Naive thymus-derived CD4-positive, alpha-beta T cell (primary cell): ENCODE measurements at regions not wholly inside any gene's neighbourhood (a gene's known extent, or its start where the extent isn't known, plus 50 kb on each side); places are given as distances from the start of the nearest gene placed in this dataset.

Experiments used
- ATAC-seq: fragments of 150-1000 bp; cut with Tn5 transposase; 2 replicates; pipeline ENCODE4 v1.10.0; 2021; ENCODE audit warnings: mild to moderate bottlenecking, moderate library complexity
- CTCF ChIA-PET: fragments of 350-600 bp; sonication (Branson Sonifier 250); formaldehyde crosslinking; loops from one replicate; lab custom pipeline; 2021; ENCODE audit warnings: antibody characterized with exemption; lab: Charles Lee
- POLR2A ChIA-PET: fragments of 350-600 bp; sonication (Branson Sonifier 250); formaldehyde crosslinking; loops from one replicate; lab custom pipeline; 2021; ENCODE audit warnings: antibody characterized with exemption, inconsistent platforms; lab: Charles Lee
- DNase-seq, 9 donors: peaks; one replicate each; pipeline versions ENCODE4 v3.0.0 to v3.0.0-alpha.2; 2020 to 2022; ENCODE audit warnings: mixed read lengths in 1 of 9
- H3K27ac ChIP-seq: one replicate; pipeline ENCODE4 v1.7.0; 2013; ENCODE audit warnings: mild to moderate bottlenecking, low read depth, low read length, moderate library complexity
- H3K27me3 ChIP-seq, 2 donors: one replicate each; pipeline ENCODE4 v1.7.0; 2013; ENCODE audit warnings: low read length in 2 of 2, mild to moderate bottlenecking in 2 of 2, moderate library complexity in 2 of 2; ENCODE audit not compliant: control insufficient read depth in 2 of 2, insufficient read depth in 2 of 2
- H3K36me3 ChIP-seq, 3 experiments: 1 replicate in 2 of 3; 2 replicates in 1 of 3; pipeline ENCODE4 v1.7.0; 2013; ENCODE audit warnings: low read length in 3 of 3, mild to moderate bottlenecking in 3 of 3, moderate library complexity in 1 of 3; ENCODE audit not compliant: insufficient read depth in 3 of 3, control insufficient read depth in 2 of 3
- H3K4me1 ChIP-seq, 2 donors: one replicate each; pipeline ENCODE4 v1.7.0; 2013; ENCODE audit warnings: low read length in 2 of 2, mild to moderate bottlenecking in 2 of 2, moderate library complexity in 1 of 2; ENCODE audit not compliant: control insufficient read depth in 2 of 2, insufficient read depth in 2 of 2
- H3K4me3 ChIP-seq: 2 replicates; pipeline ENCODE4 v1.7.0; 2013; ENCODE audit warnings: mild to moderate bottlenecking, low read length
- H3K9me3 ChIP-seq, 3 experiments: 1 replicate in 2 of 3; 2 replicates in 1 of 3; pipeline ENCODE4 v1.7.0; 2013; ENCODE audit warnings: low read length in 3 of 3; ENCODE audit not compliant: control insufficient read depth in 2 of 3
- H3K27ac Mint-ChIP-seq, 9 donors: one replicate each; pipeline ENCODE4 v1.8.0; 2020 to 2022; ENCODE audit warnings: mixed read lengths in 9 of 9, mild to moderate bottlenecking in 8 of 9, moderate library complexity in 5 of 9, inconsistent platforms in 2 of 9
- H3K27me3 Mint-ChIP-seq, 5 donors: one replicate each; pipeline ENCODE4 v1.8.0; 2021 to 2022; ENCODE audit warnings: mixed read lengths in 5 of 5, mild to moderate bottlenecking in 1 of 5
- H3K36me3 Mint-ChIP-seq, 5 donors: one replicate each; pipeline ENCODE4 v1.8.0; 2020 to 2022; ENCODE audit warnings: mixed read lengths in 5 of 5, mild to moderate bottlenecking in 3 of 5, inconsistent platforms in 1 of 5
- H3K4me1 Mint-ChIP-seq, 7 donors: one replicate each; pipeline ENCODE4 v1.8.0; 2020 to 2022; ENCODE audit warnings: mixed read lengths in 7 of 7, mild to moderate bottlenecking in 3 of 7, inconsistent platforms in 1 of 7
- H3K4me3 Mint-ChIP-seq, 10 donors: one replicate each; pipeline ENCODE4 v1.8.0; 2020 to 2022; ENCODE audit warnings: mild to moderate bottlenecking in 10 of 10, mixed read lengths in 10 of 10, moderate library complexity in 6 of 10, inconsistent platforms in 2 of 10
- H3K9me3 Mint-ChIP-seq, 11 donors: one replicate each; pipeline ENCODE4 v1.8.0; 2020 to 2022; ENCODE audit warnings: mixed read lengths in 11 of 11, mild to moderate bottlenecking in 4 of 11, inconsistent platforms in 1 of 11, moderate library complexity in 1 of 11
- intact Hi-C, 2 donors: fragments of 100-400 bp; cut with micrococcal nuclease; formaldehyde crosslinking; loops; one replicate each; pipeline ENCODE4 v1.15.1; 2023

- Mint-ChIP-seq H3K27ac (no peak overlapping the region), H3K4me3 (no peak overlapping the region), H3K4me1 (no peaks in the 10 kb centered on the region), H3K9me3 (peaks cover 0 to 16% (median 11%) of the 10 kb centered on the region in 11 donors), H3K36me3 (no peaks in the 10 kb centered on the region), H3K27me3 (no peaks in the 10 kb centered on the region)
- H3K4me1 ChIP-seq, result no peaks in the 10 kb centered on the region
- intact Hi-C loops, result no loop called here
- ATAC-seq (no peak), DNase-seq (no peak)
- ChIA-PET CTCF (no interaction called here), POLR2A (no interaction called here)
- no peak overlapping the region for H3K4me3 ChIP-seq
- H3K27me3 ChIP-seq, result no peaks in the 10 kb centered on the region
- H3K36me3 ChIP-seq, result no peaks in the 10 kb centered on the region
- no peak overlapping the region for H3K27ac ChIP-seq
- no peaks in the 10 kb centered on the region for H3K9me3 ChIP-seq
Observed at GRCh38 chr14:87148655-87149054, 844.3 kb downstream of the GALC start.

- POLR2A ChIA-PET, result no interaction called here
- CTCF ChIA-PET, result interaction anchor here (0.5 kb wide), 1 partner anchor 18 kb away, joined by 4 read pairs; no protein-coding TSS in a partner anchor
- ATAC-seq (no peak), DNase-seq (no peak)
- Mint-ChIP-seq H3K27me3 (no peaks in the 10 kb centered on the region), H3K27ac (no peak overlapping the region), H3K4me1 (no peaks in the 10 kb centered on the region), H3K9me3 (peaks cover 0 to 26% (median 8%) of the 10 kb centered on the region in 11 donors), H3K4me3 (no peak overlapping the region), H3K36me3 (no peaks in the 10 kb centered on the region)
- H3K9me3 ChIP-seq, result no peaks in the 10 kb centered on the region
- no peaks in the 10 kb centered on the region for H3K27me3 ChIP-seq
- no peak overlapping the region for H3K27ac ChIP-seq
- no peak overlapping the region for H3K4me3 ChIP-seq
- intact Hi-C loops, result no loop called here
- H3K4me1 ChIP-seq, result no peaks in the 10 kb centered on the region
- no peaks in the 10 kb centered on the region for H3K36me3 ChIP-seq
Observed at GRCh38 chr14:87142551-87143211, 850.3 kb downstream of the GALC start.

- Histone ChIP-seq H3K4me1 (no peaks in the 10 kb centered on the region), H3K9me3 (no peaks in the 10 kb centered on the region), H3K27ac (no peak overlapping the region), H3K4me3 (no peak overlapping the region), H3K36me3 (no peaks in the 10 kb centered on the region), H3K27me3 (no peaks in the 10 kb centered on the region)
- ATAC-seq, result no peak
- no peak for DNase-seq
- H3K27me3 Mint-ChIP-seq, result no peaks in the 10 kb centered on the region
- no peaks in the 10 kb centered on the region for H3K36me3 Mint-ChIP-seq
- H3K4me3 Mint-ChIP-seq, result no peak overlapping the region
- intact Hi-C loops, result no loop called here
- no peaks in the 10 kb centered on the region for H3K4me1 Mint-ChIP-seq
- ChIA-PET POLR2A (no interaction called here), CTCF (no interaction called here)
- H3K27ac Mint-ChIP-seq, result no peak overlapping the region
- H3K9me3 Mint-ChIP-seq, result peaks cover 0 to 26% (median 8%) of the 10 kb centered on the region in 11 donors
Observed at GRCh38 chr14:87141801-87142200, 851.2 kb downstream of the GALC start.

- no peaks in the 10 kb centered on the region for H3K9me3 ChIP-seq
- no peak overlapping the region for H3K27ac ChIP-seq
- no peaks in the 10 kb centered on the region for H3K27me3 ChIP-seq
- intact Hi-C loops, result no loop called here
- no peak for ATAC-seq
- no peaks in the 10 kb centered on the region for H3K4me1 ChIP-seq
- Mint-ChIP-seq H3K36me3 (no peaks in the 10 kb centered on the region), H3K27ac (no peak overlapping the region), H3K27me3 (no peaks in the 10 kb centered on the region), H3K4me3 (no peak overlapping the region), H3K4me1 (no peaks in the 10 kb centered on the region), H3K9me3 (peaks cover 0 to 26% (median 5%) of the 10 kb centered on the region in 11 donors)
- CTCF ChIA-PET, result no interaction called here
- H3K36me3 ChIP-seq, result no peaks in the 10 kb centered on the region
- POLR2A ChIA-PET, result no interaction called here
- H3K4me3 ChIP-seq, result no peak overlapping the region
- DNase-seq, result no peak
Observed at GRCh38 chr14:87139299-87139698, 853.7 kb downstream of the GALC start.

- H3K4me1 ChIP-seq, result no peaks in the 10 kb centered on the region
- Mint-ChIP-seq H3K27ac (no peak overlapping the region), H3K4me3 (no peak overlapping the region), H3K4me1 (no peaks in the 10 kb centered on the region), H3K27me3 (no peaks in the 10 kb centered on the region), H3K36me3 (no peaks in the 10 kb centered on the region), H3K9me3 (peaks cover 0 to 9% (median 0%) of the 10 kb centered on the region in 11 donors)
- H3K27me3 ChIP-seq, result no peaks in the 10 kb centered on the region
- DNase-seq (no peak), ATAC-seq (no peak)
- no peak overlapping the region for H3K4me3 ChIP-seq
- CTCF ChIA-PET, result no interaction called here
- no peaks in the 10 kb centered on the region for H3K36me3 ChIP-seq
- H3K9me3 ChIP-seq, result no peaks in the 10 kb centered on the region
- intact Hi-C loops, result no loop called here
- POLR2A ChIA-PET, result no interaction called here
- no peak overlapping the region for H3K27ac ChIP-seq
Observed at GRCh38 chr14:87133073-87133801, 859.7 kb downstream of the GALC start.

- no peaks in the 10 kb centered on the region for H3K4me1 Mint-ChIP-seq
- no peaks in the 10 kb centered on the region for H3K9me3 ChIP-seq
- no peaks in the 10 kb centered on the region for H3K27me3 ChIP-seq
- ChIA-PET CTCF (no interaction called here), POLR2A (no interaction called here)
- no peaks in the 10 kb centered on the region for H3K36me3 Mint-ChIP-seq
- no peaks in the 10 kb centered on the region for H3K4me1 ChIP-seq
- ATAC-seq (no peak), DNase-seq (no peak)
- H3K4me3 ChIP-seq, result no peak overlapping the region
- intact Hi-C loops, result no loop called here
- no peak overlapping the region for H3K27ac ChIP-seq
- no peak overlapping the region for H3K4me3 Mint-ChIP-seq
- peaks cover 0 to 9% (median 0%) of the 10 kb centered on the region in 11 donors for H3K9me3 Mint-ChIP-seq
- no peaks in the 10 kb centered on the region for H3K36me3 ChIP-seq
- H3K27me3 Mint-ChIP-seq, result no peaks in the 10 kb centered on the region
- no peak overlapping the region for H3K27ac Mint-ChIP-seq
Observed at GRCh38 chr14:87131879-87132278, 861.1 kb downstream of the GALC start.

- H3K27ac ChIP-seq, result no peak overlapping the region
- ATAC-seq (no peak), DNase-seq (no peak)
- no peaks in the 10 kb centered on the region for H3K9me3 ChIP-seq
- H3K27me3 ChIP-seq, result no peaks in the 10 kb centered on the region
- peaks cover 0 to 3% (median 0%) of the 10 kb centered on the region in 5 donors for H3K36me3 Mint-ChIP-seq
- ChIA-PET POLR2A (no interaction called here), CTCF (no interaction called here)
- no peak overlapping the region for H3K4me3 ChIP-seq
- H3K27ac Mint-ChIP-seq, result no peak overlapping the region
- H3K9me3 Mint-ChIP-seq, result peaks cover 1 to 7% (median 4%) of the 10 kb centered on the region in 11 donors
- H3K4me1 Mint-ChIP-seq, result no peaks in the 10 kb centered on the region
- no peaks in the 10 kb centered on the region for H3K27me3 Mint-ChIP-seq
- intact Hi-C loops, result no loop called here
- H3K36me3 ChIP-seq, result no peaks in the 10 kb centered on the region
- H3K4me1 ChIP-seq, result no peaks in the 10 kb centered on the region
- no peak overlapping the region for H3K4me3 Mint-ChIP-seq
Observed at GRCh38 chr14:87122166-87122565, 870.8 kb downstream of the GALC start.
